ENCODE measurements at regions not wholly inside any gene's neighbourhood (a gene's known extent, or its start where the extent isn't known, plus 50 kb on each side); places are given as distances from the start of the nearest gene placed in this dataset.

DNA sequence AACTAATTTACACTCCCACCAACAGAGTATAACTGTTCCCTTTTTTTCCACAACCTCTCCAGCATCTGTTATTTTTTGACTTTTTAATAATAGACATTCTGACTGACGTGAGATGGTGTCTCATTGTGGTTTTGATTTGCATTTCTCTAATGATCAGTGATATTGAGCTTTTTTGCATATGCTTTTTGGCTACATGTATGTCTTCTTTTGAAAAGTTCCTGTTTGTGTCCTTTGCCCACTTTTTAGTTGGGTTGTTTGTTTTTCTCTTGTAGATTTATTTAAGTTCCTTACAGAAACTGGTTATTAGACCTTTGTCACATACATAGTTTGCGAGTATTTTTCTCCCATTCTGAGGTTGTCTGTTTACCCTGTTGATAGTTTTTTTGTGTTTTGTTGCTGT lies 375.2 kb downstream of the MATN1 start:
- CTCF ChIA-PET = interaction anchor here (0.9 to 1.4 kb wide), 2 partner anchors 11 to 32 kb away, joined by 3 read pairs; no protein-coding TSS in a partner anchor
- DNase-seq (ENCODE audit: extremely low spot score) = no peak
- POLR2A ChIA-PET = no interaction called here
- TF ChIP-seq, protein P1, sequence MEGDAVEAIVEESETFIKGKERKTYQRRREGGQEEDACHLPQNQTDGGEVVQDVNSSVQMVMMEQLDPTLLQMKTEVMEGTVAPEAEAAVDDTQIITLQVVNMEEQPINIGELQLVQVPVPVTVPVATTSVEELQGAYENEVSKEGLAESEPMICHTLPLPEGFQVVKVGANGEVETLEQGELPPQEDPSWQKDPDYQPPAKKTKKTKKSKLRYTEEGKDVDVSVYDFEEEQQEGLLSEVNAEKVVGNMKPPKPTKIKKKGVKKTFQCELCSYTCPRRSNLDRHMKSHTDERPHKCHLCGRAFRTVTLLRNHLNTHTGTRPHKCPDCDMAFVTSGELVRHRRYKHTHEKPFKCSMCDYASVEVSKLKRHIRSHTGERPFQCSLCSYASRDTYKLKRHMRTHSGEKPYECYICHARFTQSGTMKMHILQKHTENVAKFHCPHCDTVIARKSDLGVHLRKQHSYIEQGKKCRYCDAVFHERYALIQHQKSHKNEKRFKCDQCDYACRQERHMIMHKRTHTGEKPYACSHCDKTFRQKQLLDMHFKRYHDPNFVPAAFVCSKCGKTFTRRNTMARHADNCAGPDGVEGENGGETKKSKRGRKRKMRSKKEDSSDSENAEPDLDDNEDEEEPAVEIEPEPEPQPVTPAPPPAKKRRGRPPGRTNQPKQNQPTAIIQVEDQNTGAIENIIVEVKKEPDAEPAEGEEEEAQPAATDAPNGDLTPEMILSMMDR (IDR thresholded peaks at IDR 0.05; ENCODE audit: control extremely low read depth, extremely low read depth, low read depth, missing control alignments) = no peak

DNA sequence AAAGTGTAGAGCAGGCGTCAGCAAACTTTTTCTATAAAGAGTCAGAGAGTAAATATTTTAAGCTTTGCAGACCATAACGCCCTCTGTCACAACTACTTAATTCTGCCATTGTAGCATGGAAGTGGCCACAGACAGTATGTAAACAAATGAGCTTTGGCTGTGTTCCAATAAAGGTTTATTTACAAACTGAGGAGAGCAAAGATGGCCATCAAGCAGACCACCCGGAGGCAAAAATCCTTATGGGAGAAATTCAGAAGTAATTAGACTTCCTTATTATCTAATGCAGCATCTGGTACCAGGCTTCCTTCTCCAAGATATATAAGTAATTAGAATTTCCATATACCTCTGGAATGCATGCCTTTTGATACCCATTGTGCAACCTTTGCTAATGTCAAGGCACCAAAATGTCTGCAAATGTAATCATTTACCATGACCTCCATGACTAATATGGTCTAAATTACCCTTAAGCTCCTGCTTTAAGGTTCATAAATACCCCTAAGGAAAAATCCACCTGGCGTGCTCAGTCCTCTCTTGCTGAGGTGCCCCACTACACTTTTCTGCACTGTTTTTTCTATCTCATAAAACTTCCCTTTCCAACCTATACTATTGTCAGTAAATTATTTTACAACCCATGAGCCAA lies 377.8 kb downstream of the MATN1 start:
- ChIA-PET POLR2A (no interaction called here), CTCF (no interaction called here)
- TF ChIP-seq, protein P1 (IDR thresholded peaks at IDR 0.05; ENCODE audit: control extremely low read depth, extremely low read depth, low read depth, missing control alignments) = no peak
- DNase-seq (ENCODE audit: extremely low spot score) = no peak

DNA sequence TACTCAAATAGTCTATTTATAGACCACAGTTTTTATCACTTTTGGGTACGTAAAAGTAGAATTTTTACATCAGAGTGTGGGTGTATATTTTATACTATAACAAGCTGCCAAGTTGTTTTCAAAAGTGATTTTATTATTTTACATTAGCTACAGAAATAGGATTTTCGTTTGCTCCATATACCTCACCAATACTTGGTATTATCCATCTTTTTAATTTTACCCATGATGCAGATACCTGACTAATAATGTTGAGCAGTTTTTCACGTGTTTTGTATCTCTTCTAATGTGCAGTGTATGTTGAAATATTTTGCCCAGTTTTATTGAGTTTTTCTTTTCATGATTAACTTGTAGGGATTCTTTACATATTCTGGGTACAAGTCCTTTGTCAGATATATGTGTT lies 379.8 kb downstream of the MATN1 start:
- CTCF ChIA-PET = no interaction called here
- TF ChIP-seq, protein P1 (IDR thresholded peaks at IDR 0.05; ENCODE audit: control extremely low read depth, extremely low read depth, low read depth, missing control alignments) = no peak
- POLR2A ChIA-PET = no interaction called here
- DNase-seq (ENCODE audit: extremely low spot score) = no peak

DNA sequence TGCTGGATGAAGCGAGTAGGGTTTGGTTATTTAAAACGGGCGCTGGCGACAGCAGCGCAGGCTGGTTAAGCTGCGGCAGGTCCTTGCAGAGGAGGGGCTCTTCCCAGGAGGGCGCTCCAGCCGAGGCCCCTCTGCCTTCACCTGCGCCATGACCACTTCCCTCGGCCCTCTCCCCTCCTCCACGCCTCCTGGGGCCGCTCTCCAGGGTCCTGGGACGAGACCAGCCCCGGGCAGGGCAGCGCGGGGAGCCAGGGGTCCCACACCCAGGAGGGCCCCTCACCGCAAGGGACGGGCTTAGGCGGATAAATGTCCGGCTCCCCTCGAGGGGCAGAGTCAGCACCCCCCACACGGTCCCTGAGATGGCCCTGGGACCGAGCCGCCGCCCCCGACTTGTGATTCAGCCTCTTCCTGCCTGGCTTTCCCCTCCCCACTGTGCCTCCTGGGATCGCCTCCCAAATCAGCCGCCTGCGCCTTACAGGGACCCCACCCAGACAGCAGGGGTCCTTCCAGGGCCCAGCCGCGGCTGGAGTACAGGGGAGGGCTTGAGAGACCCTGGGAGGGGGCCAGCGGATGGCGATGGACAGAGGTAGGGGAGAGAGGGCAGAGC lies 380.7 kb downstream of the MATN1 start:
- CTCF ChIA-PET = no interaction called here
- DNase-seq (ENCODE audit: extremely low spot score) = no peak
- TF ChIP-seq, protein P1 (IDR thresholded peaks at IDR 0.05; ENCODE audit: control extremely low read depth, extremely low read depth, low read depth, missing control alignments) = no peak
- POLR2A ChIA-PET = no interaction called here

DNA sequence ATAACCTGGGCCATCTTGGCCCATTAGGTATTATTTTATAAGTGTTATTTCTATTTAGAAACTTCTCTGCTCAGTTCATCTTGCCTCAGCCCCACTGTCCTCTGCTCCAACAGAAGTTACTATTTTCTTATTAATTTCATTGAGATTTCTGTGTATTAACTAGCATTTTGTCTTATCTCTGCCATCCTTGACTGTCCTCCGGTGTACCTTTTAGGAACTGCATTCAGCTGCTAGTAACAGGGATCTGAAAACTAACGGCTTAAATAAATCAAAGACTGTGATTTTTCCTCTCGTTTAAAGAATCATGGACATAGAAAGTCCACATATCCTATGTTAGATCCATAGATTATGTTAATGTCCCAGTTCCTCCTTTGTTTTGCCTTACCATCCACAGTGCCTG lies 382.5 kb downstream of the MATN1 start:
- ChIA-PET POLR2A (no interaction called here), CTCF (interaction anchor here (1.1 kb wide), 1 partner anchor 39 kb away, joined by 3 read pairs; no protein-coding TSS in a partner anchor)
- TF ChIP-seq, protein P1 (IDR thresholded peaks at IDR 0.05; ENCODE audit: control extremely low read depth, extremely low read depth, low read depth, missing control alignments) = no peak
- no peak for DNase-seq (ENCODE audit: extremely low spot score)

DNA sequence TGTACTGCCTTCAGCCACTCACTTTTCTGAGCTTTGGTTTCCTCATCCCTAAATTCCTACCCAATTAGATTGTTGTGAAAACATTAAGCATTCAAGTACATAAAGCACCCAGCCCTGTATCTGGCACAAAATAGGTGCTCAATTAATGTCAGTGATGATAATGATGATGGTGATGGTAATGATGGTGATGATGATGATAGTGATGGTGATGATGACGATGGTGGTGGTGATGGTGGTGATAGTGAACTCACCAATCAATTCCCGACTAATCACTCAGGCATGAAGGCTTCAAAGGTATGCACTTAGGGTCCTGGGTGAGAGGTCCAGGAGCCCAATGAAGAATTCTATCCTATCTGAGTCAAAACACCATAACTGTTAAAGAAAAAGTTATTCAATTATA lies 383.5 kb downstream of the MATN1 start:
- ChIA-PET CTCF (no interaction called here), POLR2A (no interaction called here)
- TF ChIP-seq, protein P1 (IDR thresholded peaks at IDR 0.05; ENCODE audit: control extremely low read depth, extremely low read depth, low read depth, missing control alignments) = no peak
- no peak for DNase-seq (ENCODE audit: extremely low spot score)

All from GM10248 (cell line).